GM06990 (cell line): ENCODE measurements at regions not wholly inside any gene's neighbourhood (a gene's known extent, or its start where the extent isn't known, plus 50 kb on each side); places are given as distances from the start of the nearest gene placed in this dataset.

ENCODE experiments used
- DNase-seq: peaks from one replicate; pipeline ENCODE4 v3.0.0-alpha.2; 2011; ENCODE audit not compliant: insufficient read length; ENCODE audit errors: extremely low read depth
- H3K27me3 ChIP-seq: replicated peaks from 2 replicates; pipeline ENCODE4 v1.6.0; 2011; ENCODE audit warnings: low read length; ENCODE audit not compliant: control insufficient read depth, insufficient read depth
- H3K36me3 ChIP-seq: 2 replicates; pipeline ENCODE4 v1.5.1; 2011; ENCODE audit warnings: low read length; ENCODE audit not compliant: control insufficient read depth, insufficient read depth
- H3K4me3 ChIP-seq: replicated peaks from 2 replicates; pipeline ENCODE4 v1.5.1; 2011; ENCODE audit warnings: low read depth, mild to moderate bottlenecking, control low read depth, low read length
- TF ChIP-seq, protein P1 (sequence below): IDR thresholded peaks from 2 replicates; pipeline ENCODE4 v1.5.1; 2011; ENCODE audit warnings: low read length, control low read depth, mild to moderate bottlenecking, inconsistent platforms; ENCODE audit not compliant: insufficient read depth, poor library complexity, severe bottlenecking

DNA sequence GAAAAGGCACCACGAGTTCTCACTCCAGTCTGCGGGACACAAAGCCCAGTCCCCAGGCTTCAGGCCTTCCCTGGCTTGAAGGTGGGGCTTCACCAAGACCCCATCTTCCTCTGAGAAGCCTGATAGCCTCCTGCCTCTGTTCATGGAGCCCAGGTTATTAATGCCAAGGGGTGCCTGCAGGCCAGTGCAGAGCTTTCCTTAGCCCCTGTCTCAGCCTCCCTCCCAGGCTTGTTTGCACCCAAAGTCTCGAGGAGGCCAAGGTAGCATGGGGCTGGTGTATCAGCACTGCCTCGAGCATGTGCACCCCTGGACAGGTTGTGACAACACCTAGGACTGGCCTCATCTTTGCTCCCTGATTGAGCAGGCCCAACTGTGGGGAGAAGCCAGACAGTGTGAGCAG lies 108.1 kb upstream of the PCDH15 start:
- Histone ChIP-seq H3K4me3 (no peak overlapping the region), H3K27me3 (no peaks in the 10 kb centered on the region), H3K36me3 (no peaks in the 10 kb centered on the region)
- DNase-seq = no peak
- TF ChIP-seq, protein P1, sequence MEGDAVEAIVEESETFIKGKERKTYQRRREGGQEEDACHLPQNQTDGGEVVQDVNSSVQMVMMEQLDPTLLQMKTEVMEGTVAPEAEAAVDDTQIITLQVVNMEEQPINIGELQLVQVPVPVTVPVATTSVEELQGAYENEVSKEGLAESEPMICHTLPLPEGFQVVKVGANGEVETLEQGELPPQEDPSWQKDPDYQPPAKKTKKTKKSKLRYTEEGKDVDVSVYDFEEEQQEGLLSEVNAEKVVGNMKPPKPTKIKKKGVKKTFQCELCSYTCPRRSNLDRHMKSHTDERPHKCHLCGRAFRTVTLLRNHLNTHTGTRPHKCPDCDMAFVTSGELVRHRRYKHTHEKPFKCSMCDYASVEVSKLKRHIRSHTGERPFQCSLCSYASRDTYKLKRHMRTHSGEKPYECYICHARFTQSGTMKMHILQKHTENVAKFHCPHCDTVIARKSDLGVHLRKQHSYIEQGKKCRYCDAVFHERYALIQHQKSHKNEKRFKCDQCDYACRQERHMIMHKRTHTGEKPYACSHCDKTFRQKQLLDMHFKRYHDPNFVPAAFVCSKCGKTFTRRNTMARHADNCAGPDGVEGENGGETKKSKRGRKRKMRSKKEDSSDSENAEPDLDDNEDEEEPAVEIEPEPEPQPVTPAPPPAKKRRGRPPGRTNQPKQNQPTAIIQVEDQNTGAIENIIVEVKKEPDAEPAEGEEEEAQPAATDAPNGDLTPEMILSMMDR = no peak

DNA sequence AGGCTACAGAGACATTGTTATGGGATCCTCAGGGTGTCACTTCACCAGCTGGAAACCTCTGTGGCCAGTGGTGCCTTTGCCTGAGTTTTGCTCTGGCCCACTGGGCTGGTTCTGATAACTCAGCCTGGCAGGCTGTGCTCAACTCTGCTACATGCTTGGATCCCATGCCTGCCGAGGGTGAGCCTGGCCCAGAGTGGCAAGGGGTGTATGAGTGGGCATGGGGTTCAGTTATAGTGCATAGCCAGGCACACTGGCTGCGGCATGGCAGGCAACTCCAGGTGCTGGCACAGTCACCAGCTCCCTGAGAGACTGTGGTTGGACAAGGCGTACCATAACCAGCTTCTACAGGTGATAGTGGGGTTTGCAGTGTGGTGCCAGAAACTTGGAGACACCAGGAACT lies 107.0 kb upstream of the PCDH15 start:
- Histone ChIP-seq H3K27me3 (no peaks in the 10 kb centered on the region), H3K36me3 (no peaks in the 10 kb centered on the region), H3K4me3 (no peak overlapping the region)
- no peak for DNase-seq
- TF ChIP-seq, protein P1 = no peak

DNA sequence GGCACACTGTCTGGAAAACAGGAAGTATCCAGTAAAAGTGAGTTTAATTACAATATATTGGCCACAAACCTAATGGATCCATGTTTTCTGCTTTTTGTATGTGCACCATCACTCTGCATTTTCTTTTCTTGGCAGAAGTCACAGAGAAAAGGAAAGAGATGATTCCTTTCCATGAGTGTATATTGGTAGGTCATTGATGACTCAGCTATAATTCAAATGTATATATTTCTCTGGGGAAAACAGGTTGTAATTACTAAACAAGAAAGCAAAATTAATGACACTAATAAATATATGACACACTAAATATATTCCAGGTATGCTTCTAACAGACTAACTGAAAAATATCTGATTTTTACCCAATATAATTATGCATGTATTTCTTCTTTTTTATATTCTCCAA lies 105.9 kb upstream of the PCDH15 start:
- TF ChIP-seq, protein P1 = no peak
- Histone ChIP-seq H3K4me3 (no peak overlapping the region), H3K36me3 (no peaks in the 10 kb centered on the region), H3K27me3 (no peaks in the 10 kb centered on the region)
- no peak for DNase-seq

DNA sequence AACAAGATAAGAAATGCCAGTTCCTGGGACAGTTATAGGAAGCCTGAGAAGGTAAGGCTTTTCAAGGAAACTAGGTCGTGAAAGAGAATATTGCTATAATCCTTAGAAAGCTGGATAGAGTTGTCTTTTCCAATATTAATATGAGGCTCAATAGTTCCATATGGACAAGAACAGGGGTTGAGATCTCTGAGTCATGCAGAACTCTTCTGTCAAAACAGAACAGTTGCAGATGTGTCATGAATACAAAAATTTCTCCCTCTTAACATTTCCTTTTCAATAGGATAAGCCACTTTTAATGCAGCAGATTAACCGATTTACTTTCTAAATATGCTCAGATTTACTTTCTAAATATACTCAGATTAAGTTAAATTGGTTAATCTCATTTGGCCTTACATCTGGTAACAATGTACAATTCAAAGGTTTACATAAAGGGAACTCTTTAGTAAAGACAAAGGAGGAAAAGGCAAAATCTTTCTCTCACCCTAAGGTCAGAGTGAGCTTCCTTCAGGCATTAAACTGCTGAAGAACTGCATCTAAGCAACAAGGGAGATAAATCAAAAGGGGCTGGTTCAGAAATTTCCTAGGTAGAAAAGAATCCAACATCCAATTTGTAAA lies 104.7 kb upstream of the PCDH15 start:
- TF ChIP-seq, protein P1 = no peak
- no peak for DNase-seq
- Histone ChIP-seq H3K36me3 (no peaks in the 10 kb centered on the region), H3K27me3 (no peaks in the 10 kb centered on the region), H3K4me3 (no peak overlapping the region)

DNA sequence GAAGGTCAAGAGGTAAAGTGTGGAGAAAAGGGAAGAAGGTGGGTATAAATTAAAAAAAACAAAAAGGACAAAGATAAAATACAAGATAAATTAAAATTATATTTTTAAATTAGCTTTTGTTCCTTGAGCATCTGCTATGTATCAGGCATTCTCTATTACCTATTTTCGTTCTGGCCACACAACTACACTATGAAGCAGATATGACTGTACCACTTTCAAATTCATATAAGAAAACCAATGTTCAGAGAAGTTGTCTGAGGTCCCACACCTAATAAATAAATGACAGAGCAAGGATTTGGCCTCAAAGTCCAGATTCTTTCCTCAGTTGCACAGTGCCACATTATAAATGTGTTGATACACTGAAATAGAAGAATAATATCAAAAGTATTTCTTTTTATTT lies 103.8 kb upstream of the PCDH15 start:
- H3K4me3 ChIP-seq = no peak overlapping the region
- DNase-seq = no peak
- H3K27me3 ChIP-seq = no peaks in the 10 kb centered on the region
- TF ChIP-seq, protein P1 = no peak
- no peaks in the 10 kb centered on the region for H3K36me3 ChIP-seq

DNA sequence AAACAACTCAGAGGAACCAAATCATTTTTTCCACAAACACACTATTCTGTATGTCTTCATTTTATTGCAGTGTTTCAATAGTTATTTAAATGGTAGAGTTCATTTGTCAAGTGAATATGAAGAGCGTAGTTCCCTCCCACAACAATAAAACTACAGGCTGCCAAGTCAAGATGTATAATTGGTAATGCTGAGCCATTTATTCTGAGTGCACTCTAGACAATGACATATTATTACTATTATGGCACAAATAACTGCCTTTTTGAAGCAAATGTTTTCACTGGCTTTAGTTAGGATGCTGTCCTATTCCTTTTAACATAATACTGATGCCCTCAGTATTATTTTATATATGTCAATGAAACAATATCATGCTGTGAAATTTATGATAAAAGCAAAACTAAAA lies 102.7 kb upstream of the PCDH15 start:
- no peak for DNase-seq
- Histone ChIP-seq H3K4me3 (no peak overlapping the region), H3K27me3 (no peaks in the 10 kb centered on the region), H3K36me3 (no peaks in the 10 kb centered on the region)
- TF ChIP-seq, protein P1 = no peak
